PC-3 (cell line): ENCODE measurements at regions not wholly inside any gene's neighbourhood (a gene's known extent, or its start where the extent isn't known, plus 50 kb on each side); places are given as distances from the start of the nearest gene placed in this dataset.

ENCODE experiments used
- CTCF ChIP-seq: fragments of 300-600 bp; sonication (generic); conservative IDR thresholded peaks from 2 replicates; pipeline ENCODE4 v1.5.1; 2017; ENCODE audit warnings: antibody characterized with exemption, low read depth, mild to moderate bottlenecking, low read length
- EZH2 ChIP-seq: fragments of 300-600 bp; sonication (generic); IDR thresholded peaks from one replicate; pipeline ENCODE4 v1.6.1; 2017; ENCODE audit warnings: antibody characterized with exemption, mild to moderate bottlenecking, low read length; ENCODE audit not compliant: unreplicated experiment
- EZH2phosphoT487 ChIP-seq: fragments of 300-600 bp; sonication (generic); IDR thresholded peaks from 2 replicates; pipeline ENCODE4 v1.6.1; 2018; ENCODE audit warnings: mild to moderate bottlenecking, antibody characterized with exemption, low read length, borderline replicate concordance

DNA sequence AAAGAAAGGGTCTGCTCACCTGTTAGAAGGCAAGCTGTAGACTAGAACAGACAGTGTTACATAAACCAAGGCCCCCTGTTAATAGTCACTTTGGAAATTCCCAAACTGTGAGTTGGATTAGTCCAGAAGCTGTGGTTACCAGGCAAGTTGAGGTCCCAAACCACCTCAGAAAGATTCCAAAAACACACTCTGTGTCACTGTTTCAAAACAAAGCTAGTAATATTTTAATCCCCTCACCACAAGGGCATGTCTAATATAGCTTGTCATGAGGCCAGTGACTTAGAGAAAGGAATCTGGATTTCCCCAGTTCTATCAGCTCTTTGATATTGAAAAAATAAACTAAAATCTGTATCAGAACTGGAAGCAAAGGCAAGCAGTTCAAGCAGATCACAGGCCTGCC, 244.6 kb downstream of the HAO1 start:
- no peak for TF ChIP-seq CTCF
- no peak for TF ChIP-seq EZH2
- no peak for TF ChIP-seq EZH2phosphoT487
